ENCODE measurements at regions not wholly inside any gene's neighbourhood (a gene's known extent, or its start where the extent isn't known, plus 50 kb on each side); places are given as distances from the start of the nearest gene placed in this dataset.

- ATAC-seq (no peak), DNase-seq (ENCODE audit: low spot score) (no peak)
- Histone ChIP-seq H3K27ac (ENCODE audit: low read depth) (no peak overlapping the region), H3K9me2 (ENCODE audit: insufficient read depth) (no peaks in the 10 kb centered on the region), H3F3A (replicated peaks; ENCODE audit: low read depth) (no peaks in the 10 kb centered on the region), H3K27me3 (ENCODE audit: insufficient read depth) (no peaks in the 10 kb centered on the region), H4K20me1 (replicated peaks; ENCODE audit: insufficient read depth) (no peaks in the 10 kb centered on the region), H3K36me3 (ENCODE audit: insufficient read depth) (no peaks in the 10 kb centered on the region), H3K4me1 (ENCODE audit: insufficient read depth) (no peaks in the 10 kb centered on the region), H3K4me2 (no peak overlapping the region), H2AFZ (0 out of 2 replicates have a peak overlapping the region, but pooled peaks have one; percentile 52), H3K4me3 (no peak overlapping the region), H3K79me2 (replicated peaks; ENCODE audit: insufficient read depth) (no peaks in the 10 kb centered on the region)
- Mint-ChIP-seq H3K36me3 (ENCODE audit: low read depth) (peaks cover 8% of the 10 kb centered on the region; the same call in 2 of the 3 replicates), H3K4me1 (no peaks in the 10 kb centered on the region), H3K4me3 (no peak overlapping the region), H3K9me3 (peaks cover 36% of the 10 kb centered on the region), H3K27ac (no peak overlapping the region; the same call in 1 of the 2 replicates), H3K27me3 (ENCODE audit: insufficient read depth, low read depth, poor library complexity) (no peaks in the 10 kb centered on the region)
- TF ChIP-seq CREB1 (CRISPR knock-in tag; IDR thresholded peaks at IDR 0.05; ENCODE audit: low read depth) (no peak), EZH2phosphoT487 (IDR thresholded peaks at IDR 0.05; ENCODE audit: unreplicated experiment) (no peak), JUNB (IDR thresholded peaks at IDR 0.05; ENCODE audit: unreplicated experiment) (no peak), EZH2 (IDR thresholded peaks at IDR 0.05; ENCODE audit: low read depth, unreplicated experiment) (no peak), CTCF (conservative IDR thresholded peaks at IDR 0.05; ENCODE audit: low read depth in 2 of 2) (no peak), STAT1 (IDR thresholded peaks at IDR 0.05; ENCODE audit: unreplicated experiment) (no peak), ZNF114 (CRISPR knock-in tag; IDR thresholded peaks at IDR 0.05) (no peak), ZNF462 (CRISPR knock-in tag; IDR thresholded peaks at IDR 0.05) (no peak), POLR2AphosphoS5 (IDR thresholded peaks at IDR 0.05; ENCODE audit: low read depth) (no peak), ETS1 (IDR thresholded peaks at IDR 0.05) (no peak), ZNF331 (CRISPR knock-in tag; IDR thresholded peaks at IDR 0.05; ENCODE audit: low read depth) (no peak), NANOG (IDR thresholded peaks at IDR 0.05; ENCODE audit: borderline replicate concordance) (no peak)
- TF ChIP-seq, protein P1, sequence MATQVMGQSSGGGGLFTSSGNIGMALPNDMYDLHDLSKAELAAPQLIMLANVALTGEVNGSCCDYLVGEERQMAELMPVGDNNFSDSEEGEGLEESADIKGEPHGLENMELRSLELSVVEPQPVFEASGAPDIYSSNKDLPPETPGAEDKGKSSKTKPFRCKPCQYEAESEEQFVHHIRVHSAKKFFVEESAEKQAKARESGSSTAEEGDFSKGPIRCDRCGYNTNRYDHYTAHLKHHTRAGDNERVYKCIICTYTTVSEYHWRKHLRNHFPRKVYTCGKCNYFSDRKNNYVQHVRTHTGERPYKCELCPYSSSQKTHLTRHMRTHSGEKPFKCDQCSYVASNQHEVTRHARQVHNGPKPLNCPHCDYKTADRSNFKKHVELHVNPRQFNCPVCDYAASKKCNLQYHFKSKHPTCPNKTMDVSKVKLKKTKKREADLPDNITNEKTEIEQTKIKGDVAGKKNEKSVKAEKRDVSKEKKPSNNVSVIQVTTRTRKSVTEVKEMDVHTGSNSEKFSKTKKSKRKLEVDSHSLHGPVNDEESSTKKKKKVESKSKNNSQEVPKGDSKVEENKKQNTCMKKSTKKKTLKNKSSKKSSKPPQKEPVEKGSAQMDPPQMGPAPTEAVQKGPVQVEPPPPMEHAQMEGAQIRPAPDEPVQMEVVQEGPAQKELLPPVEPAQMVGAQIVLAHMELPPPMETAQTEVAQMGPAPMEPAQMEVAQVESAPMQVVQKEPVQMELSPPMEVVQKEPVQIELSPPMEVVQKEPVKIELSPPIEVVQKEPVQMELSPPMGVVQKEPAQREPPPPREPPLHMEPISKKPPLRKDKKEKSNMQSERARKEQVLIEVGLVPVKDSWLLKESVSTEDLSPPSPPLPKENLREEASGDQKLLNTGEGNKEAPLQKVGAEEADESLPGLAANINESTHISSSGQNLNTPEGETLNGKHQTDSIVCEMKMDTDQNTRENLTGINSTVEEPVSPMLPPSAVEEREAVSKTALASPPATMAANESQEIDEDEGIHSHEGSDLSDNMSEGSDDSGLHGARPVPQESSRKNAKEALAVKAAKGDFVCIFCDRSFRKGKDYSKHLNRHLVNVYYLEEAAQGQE (IDR thresholded peaks at IDR 0.05; ENCODE audit: unreplicated experiment), result no peak
These were observed 94.5 kb upstream of the BAIAP2L1 start for GRCh38 chr7:98495200-98495955.

Measured in GM23338 (cell line).